ENCODE measurements at regions not wholly inside any gene's neighbourhood (a gene's known extent, or its start where the extent isn't known, plus 50 kb on each side); places are given as distances from the start of the nearest gene placed in this dataset.

DNA sequence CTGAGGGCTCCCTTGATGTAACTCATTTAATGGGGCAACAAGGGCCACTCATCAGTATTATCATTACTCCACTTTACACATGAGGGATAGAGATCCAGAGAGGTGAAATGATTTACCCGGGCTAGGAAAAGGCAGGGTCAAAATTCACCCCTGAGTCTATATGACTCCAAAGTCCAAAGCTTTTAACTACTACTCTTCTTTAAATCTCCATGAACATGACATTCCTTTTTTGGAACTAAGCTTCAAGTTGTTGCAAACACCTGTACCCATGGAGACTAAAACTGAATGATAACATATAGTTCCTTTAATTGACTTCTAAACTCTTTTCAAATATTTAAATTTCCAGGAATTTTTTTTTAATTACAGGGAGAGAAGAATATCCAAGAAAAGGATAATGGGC, 292.9 kb upstream of the GADL1 start:
- DNase-seq (ENCODE audit: low read depth) (no peak), FAIRE-seq (no peak)
- Histone ChIP-seq H3K4me3 (ENCODE audit: low read depth, low read length) (no peak overlapping the region), H3K36me3 (ENCODE audit: control insufficient read depth, insufficient read depth, low read length) (no peaks in the 10 kb centered on the region), H3K27me3 (ENCODE audit: control insufficient read depth, insufficient read depth, low read length) (no peaks in the 10 kb centered on the region)
- TF ChIP-seq, protein P1, sequence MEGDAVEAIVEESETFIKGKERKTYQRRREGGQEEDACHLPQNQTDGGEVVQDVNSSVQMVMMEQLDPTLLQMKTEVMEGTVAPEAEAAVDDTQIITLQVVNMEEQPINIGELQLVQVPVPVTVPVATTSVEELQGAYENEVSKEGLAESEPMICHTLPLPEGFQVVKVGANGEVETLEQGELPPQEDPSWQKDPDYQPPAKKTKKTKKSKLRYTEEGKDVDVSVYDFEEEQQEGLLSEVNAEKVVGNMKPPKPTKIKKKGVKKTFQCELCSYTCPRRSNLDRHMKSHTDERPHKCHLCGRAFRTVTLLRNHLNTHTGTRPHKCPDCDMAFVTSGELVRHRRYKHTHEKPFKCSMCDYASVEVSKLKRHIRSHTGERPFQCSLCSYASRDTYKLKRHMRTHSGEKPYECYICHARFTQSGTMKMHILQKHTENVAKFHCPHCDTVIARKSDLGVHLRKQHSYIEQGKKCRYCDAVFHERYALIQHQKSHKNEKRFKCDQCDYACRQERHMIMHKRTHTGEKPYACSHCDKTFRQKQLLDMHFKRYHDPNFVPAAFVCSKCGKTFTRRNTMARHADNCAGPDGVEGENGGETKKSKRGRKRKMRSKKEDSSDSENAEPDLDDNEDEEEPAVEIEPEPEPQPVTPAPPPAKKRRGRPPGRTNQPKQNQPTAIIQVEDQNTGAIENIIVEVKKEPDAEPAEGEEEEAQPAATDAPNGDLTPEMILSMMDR (IDR thresholded peaks at IDR 0.05; ENCODE audit: insufficient read depth, low read length, severe bottlenecking): no peak

DNA sequence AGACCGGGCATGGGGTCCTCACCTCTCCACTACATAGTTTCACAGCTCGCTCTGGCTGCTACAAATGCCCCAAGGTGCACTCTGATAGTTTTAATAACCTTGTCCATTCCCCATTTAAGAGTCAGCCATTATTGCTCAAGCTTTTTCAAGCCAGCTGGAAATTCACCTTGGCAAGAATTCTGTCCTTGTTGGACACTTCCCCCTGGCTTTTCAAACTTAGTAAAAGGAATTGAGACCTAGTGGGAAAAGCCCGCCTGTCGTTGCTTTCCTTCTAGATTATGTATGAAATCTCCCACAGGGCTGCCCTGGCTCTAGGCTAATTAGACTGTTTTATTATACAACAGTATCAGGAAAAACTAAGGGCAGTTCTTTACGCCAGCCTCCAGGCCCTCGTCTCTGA, 293.7 kb upstream of the GADL1 start:
- no peak for DNase-seq (ENCODE audit: low read depth)
- no peak overlapping the region for H3K4me3 ChIP-seq (ENCODE audit: low read depth, low read length)
- TF ChIP-seq, protein P1 (IDR thresholded peaks at IDR 0.05; ENCODE audit: insufficient read depth, low read length, severe bottlenecking): no peak
- H3K36me3 ChIP-seq (ENCODE audit: control insufficient read depth, insufficient read depth, low read length): no peaks in the 10 kb centered on the region
- H3K27me3 ChIP-seq (ENCODE audit: control insufficient read depth, insufficient read depth, low read length): no peaks in the 10 kb centered on the region
- no peak for FAIRE-seq

DNA sequence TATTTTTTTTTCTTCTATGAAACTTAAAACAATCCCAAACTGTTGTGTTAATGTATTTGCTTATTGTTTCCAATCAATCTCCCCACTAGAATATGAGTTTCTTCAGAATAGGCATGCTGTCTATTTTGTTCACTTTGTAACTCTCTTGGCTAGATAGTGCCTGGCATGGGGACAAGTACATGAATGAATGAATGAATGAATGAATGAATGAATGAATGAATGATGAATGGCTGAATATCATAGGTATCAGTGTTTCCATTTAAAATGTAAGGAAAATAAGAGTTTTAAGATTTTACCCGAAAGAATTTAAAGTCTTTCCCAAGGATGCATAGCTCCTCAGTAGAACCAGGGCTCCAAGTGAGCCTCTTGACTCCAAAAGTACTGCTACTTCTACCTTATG, 294.9 kb upstream of the GADL1 start:
- TF ChIP-seq, protein P1 (IDR thresholded peaks at IDR 0.05; ENCODE audit: insufficient read depth, low read length, severe bottlenecking): no peak
- FAIRE-seq: no peak

DNA sequence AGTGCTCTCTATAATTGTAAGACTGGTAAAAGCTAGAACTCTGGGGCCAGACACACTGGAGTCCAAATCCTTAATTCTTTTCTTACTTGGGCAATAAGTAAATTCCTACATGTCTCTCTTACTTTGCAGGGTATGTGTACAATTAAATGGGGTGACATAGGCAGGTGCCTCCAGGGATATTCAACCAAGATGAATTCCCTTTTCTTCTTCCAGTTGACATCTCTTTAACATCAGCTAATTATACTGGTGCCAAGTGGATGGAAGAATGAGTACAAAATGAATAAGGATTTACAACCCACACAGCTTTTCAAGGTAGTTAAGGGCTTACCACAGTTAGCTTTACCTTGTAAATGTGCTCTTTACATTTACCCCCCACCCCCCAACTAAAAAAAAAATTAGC, 295.5 kb upstream of the GADL1 start:
- DNase-seq (ENCODE audit: low read depth): no peak
- Histone ChIP-seq H3K27me3 (ENCODE audit: control insufficient read depth, insufficient read depth, low read length) (no peaks in the 10 kb centered on the region), H3K36me3 (ENCODE audit: control insufficient read depth, insufficient read depth, low read length) (no peaks in the 10 kb centered on the region), H3K4me3 (ENCODE audit: low read depth, low read length) (no peak overlapping the region)
- TF ChIP-seq, protein P1 (IDR thresholded peaks at IDR 0.05; ENCODE audit: insufficient read depth, low read length, severe bottlenecking): no peak
- no peak for FAIRE-seq

More for the DNA sequence above, 294.9 kb upstream of the GADL1 start:
- no peaks in the 10 kb centered on the region for H3K27me3 ChIP-seq (ENCODE audit: control insufficient read depth, insufficient read depth, low read length)
- H3K36me3 ChIP-seq (ENCODE audit: control insufficient read depth, insufficient read depth, low read length): no peaks in the 10 kb centered on the region
- no peak overlapping the region for H3K4me3 ChIP-seq (ENCODE audit: low read depth, low read length)
- DNase-seq (ENCODE audit: low read depth): no peak

DNA sequence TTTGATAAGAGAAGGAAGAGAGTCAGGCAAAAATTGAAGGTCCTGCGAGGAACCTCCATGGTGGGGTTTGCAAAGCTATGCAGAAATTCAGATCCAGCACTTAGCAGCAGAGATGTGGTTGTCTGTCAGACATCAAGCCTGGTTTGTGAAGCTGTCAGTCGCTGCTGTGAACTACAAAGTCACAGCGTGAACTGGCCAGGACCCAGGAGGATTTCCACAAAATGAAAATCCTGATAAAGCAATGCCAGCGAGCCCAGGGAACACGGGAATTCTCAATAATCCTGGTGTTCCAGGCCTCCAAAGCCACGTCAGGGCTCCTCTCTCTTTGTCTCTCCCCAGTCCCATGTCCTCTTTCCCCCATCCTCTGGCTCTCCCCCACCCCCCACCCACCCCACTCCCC, 296.9 kb upstream of the GADL1 start:
- H3K4me3 ChIP-seq (ENCODE audit: low read depth, low read length): no peak overlapping the region
- FAIRE-seq: no peak
- no peaks in the 10 kb centered on the region for H3K36me3 ChIP-seq (ENCODE audit: control insufficient read depth, insufficient read depth, low read length)
- TF ChIP-seq, protein P1 (IDR thresholded peaks at IDR 0.05; ENCODE audit: insufficient read depth, low read length, severe bottlenecking): no peak
- DNase-seq (ENCODE audit: low read depth): no peak
- no peaks in the 10 kb centered on the region for H3K27me3 ChIP-seq (ENCODE audit: control insufficient read depth, insufficient read depth, low read length)

DNA sequence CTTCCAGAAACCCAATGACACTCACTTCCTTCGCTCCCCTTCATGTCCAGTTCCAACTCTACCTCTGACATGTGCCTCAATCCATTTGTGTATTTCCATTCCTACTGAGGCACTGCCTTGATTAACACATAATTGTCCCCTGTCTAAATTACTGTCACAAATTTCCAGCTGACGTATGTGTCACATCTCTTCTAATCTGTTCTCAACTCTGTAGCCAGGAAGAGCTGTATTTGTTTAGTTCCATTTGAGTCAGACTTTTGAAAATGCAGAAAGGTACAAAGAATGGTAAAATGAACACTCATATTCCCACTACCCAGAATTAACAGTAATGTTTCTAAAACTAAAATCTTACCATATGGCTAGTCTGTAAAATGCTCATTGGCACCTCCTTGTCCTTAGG, 299.0 kb upstream of the GADL1 start:
- no peaks in the 10 kb centered on the region for H3K36me3 ChIP-seq (ENCODE audit: control insufficient read depth, insufficient read depth, low read length)
- DNase-seq (ENCODE audit: low read depth): no peak
- TF ChIP-seq, protein P1 (IDR thresholded peaks at IDR 0.05; ENCODE audit: insufficient read depth, low read length, severe bottlenecking): no peak
- H3K27me3 ChIP-seq (ENCODE audit: control insufficient read depth, insufficient read depth, low read length): no peaks in the 10 kb centered on the region
- FAIRE-seq: no peak
- no peak overlapping the region for H3K4me3 ChIP-seq (ENCODE audit: low read depth, low read length)

Data from bronchial epithelial cell (primary cell).